ENCODE measurements at regions not wholly inside any gene's neighbourhood (a gene's known extent, or its start where the extent isn't known, plus 50 kb on each side); places are given as distances from the start of the nearest gene placed in this dataset.

GRCh38 chr2:195500879-195501278 is 156.1 kb upstream of the SLC39A10 start:
- DNase-seq (ENCODE audit: low read depth in 4 of 4, low spot score in 3 of 4), result no peak

- no peak for DNase-seq (ENCODE audit: low read depth in 4 of 4, low spot score in 3 of 4)
These were observed 158.1 kb upstream of the SLC39A10 start for GRCh38 chr2:195498839-195499490.

GRCh38 chr2:195498176-195498575 is 158.8 kb upstream of the SLC39A10 start:
- no peak for DNase-seq (ENCODE audit: low read depth in 4 of 4, low spot score in 3 of 4)

- DNase-seq (ENCODE audit: low read depth in 4 of 4, low spot score in 3 of 4), result no peak
These were observed 160.0 kb upstream of the SLC39A10 start for GRCh38 chr2:195496991-195497390.

GRCh38 chr2:195495966-195496365 is 161.1 kb upstream of the SLC39A10 start:
- DNase-seq (ENCODE audit: low read depth in 4 of 4, low spot score in 3 of 4), result no peak

GRCh38 chr2:195495351-195495750 is 161.7 kb upstream of the SLC39A10 start:
- DNase-seq (ENCODE audit: low read depth in 4 of 4, low spot score in 3 of 4), result no peak

- no peak for DNase-seq (ENCODE audit: low read depth in 4 of 4, low spot score in 3 of 4)
These were observed 162.6 kb upstream of the SLC39A10 start for GRCh38 chr2:195494451-195494850.

GRCh38 chr2:195493416-195493815 is 163.6 kb upstream of the SLC39A10 start:
- DNase-seq (ENCODE audit: low read depth in 4 of 4, low spot score in 3 of 4), result no peak

- no peak for DNase-seq (ENCODE audit: low read depth in 4 of 4, low spot score in 3 of 4)
These were observed 166.7 kb upstream of the SLC39A10 start for GRCh38 chr2:195490319-195490718.

- no peak for DNase-seq (ENCODE audit: low read depth in 4 of 4, low spot score in 3 of 4)
These were observed 167.9 kb upstream of the SLC39A10 start for GRCh38 chr2:195489101-195489500.

- DNase-seq (ENCODE audit: low read depth in 4 of 4, low spot score in 3 of 4), result no peak
These were observed 168.5 kb upstream of the SLC39A10 start for GRCh38 chr2:195488567-195488966.

- DNase-seq (ENCODE audit: low read depth in 4 of 4, low spot score in 3 of 4), result no peak
These were observed 169.9 kb upstream of the SLC39A10 start for GRCh38 chr2:195486987-195487644.

GRCh38 chr2:195486520-195486919 is 170.5 kb upstream of the SLC39A10 start:
- DNase-seq (ENCODE audit: low read depth in 4 of 4, low spot score in 3 of 4), result no peak

- no peak for DNase-seq (ENCODE audit: low read depth in 4 of 4, low spot score in 3 of 4)
These were observed 175.0 kb upstream of the SLC39A10 start for GRCh38 chr2:195482010-195482409.

GRCh38 chr2:195480121-195480520 is 176.9 kb upstream of the SLC39A10 start:
- DNase-seq (ENCODE audit: low read depth in 4 of 4, low spot score in 3 of 4), result no peak

- DNase-seq (ENCODE audit: low read depth in 4 of 4, low spot score in 3 of 4), result no peak
These were observed 177.6 kb upstream of the SLC39A10 start for GRCh38 chr2:195479407-195479806.

- no peak for DNase-seq (ENCODE audit: low read depth in 4 of 4, low spot score in 3 of 4)
These were observed 179.0 kb upstream of the SLC39A10 start for GRCh38 chr2:195477996-195478382.

- DNase-seq (ENCODE audit: low read depth in 4 of 4, low spot score in 3 of 4), result no peak
These were observed 179.6 kb upstream of the SLC39A10 start for GRCh38 chr2:195477248-195477995.

GRCh38 chr2:195475336-195475735 is 181.7 kb upstream of the SLC39A10 start:
- DNase-seq (ENCODE audit: low read depth in 4 of 4, low spot score in 3 of 4), result no peak

GRCh38 chr2:195473862-195474261 is 183.2 kb upstream of the SLC39A10 start:
- DNase-seq (ENCODE audit: low read depth in 4 of 4, low spot score in 3 of 4), result no peak

- DNase-seq (ENCODE audit: low read depth in 4 of 4, low spot score in 3 of 4), result no peak
These were observed 184.4 kb upstream of the SLC39A10 start for GRCh38 chr2:195472501-195473234.
